ENCODE measurements at regions not wholly inside any gene's neighbourhood (a gene's known extent, or its start where the extent isn't known, plus 50 kb on each side); places are given as distances from the start of the nearest gene placed in this dataset.

- TF ChIP-seq, protein P1, sequence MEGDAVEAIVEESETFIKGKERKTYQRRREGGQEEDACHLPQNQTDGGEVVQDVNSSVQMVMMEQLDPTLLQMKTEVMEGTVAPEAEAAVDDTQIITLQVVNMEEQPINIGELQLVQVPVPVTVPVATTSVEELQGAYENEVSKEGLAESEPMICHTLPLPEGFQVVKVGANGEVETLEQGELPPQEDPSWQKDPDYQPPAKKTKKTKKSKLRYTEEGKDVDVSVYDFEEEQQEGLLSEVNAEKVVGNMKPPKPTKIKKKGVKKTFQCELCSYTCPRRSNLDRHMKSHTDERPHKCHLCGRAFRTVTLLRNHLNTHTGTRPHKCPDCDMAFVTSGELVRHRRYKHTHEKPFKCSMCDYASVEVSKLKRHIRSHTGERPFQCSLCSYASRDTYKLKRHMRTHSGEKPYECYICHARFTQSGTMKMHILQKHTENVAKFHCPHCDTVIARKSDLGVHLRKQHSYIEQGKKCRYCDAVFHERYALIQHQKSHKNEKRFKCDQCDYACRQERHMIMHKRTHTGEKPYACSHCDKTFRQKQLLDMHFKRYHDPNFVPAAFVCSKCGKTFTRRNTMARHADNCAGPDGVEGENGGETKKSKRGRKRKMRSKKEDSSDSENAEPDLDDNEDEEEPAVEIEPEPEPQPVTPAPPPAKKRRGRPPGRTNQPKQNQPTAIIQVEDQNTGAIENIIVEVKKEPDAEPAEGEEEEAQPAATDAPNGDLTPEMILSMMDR (IDR thresholded peaks at IDR 0.05), result no peak
- TF ChIP-seq ZFX (IDR thresholded peaks at IDR 0.05; ENCODE audit: borderline replicate concordance), result no peak
Measured at GRCh38 chr4:8679032-8679431, 86.5 kb downstream of the CPZ start.
